22Rv1 (cell line): ENCODE measurements at regions not wholly inside any gene's neighbourhood (a gene's known extent, or its start where the extent isn't known, plus 50 kb on each side); places are given as distances from the start of the nearest gene placed in this dataset.

Source experiments
- CTCF ChIP-seq: fragments of 450-650 bp; IDR thresholded peaks from 2 replicates; pipeline ENCODE4 v1.5.1; 2017; ENCODE audit warnings: mild to moderate bottlenecking
- ZFX ChIP-seq: fragments of 450-650 bp; IDR thresholded peaks from 2 replicates; pipeline ENCODE4 v1.6.1; 2017; ENCODE audit warnings: antibody characterized with exemption, borderline replicate concordance

DNA sequence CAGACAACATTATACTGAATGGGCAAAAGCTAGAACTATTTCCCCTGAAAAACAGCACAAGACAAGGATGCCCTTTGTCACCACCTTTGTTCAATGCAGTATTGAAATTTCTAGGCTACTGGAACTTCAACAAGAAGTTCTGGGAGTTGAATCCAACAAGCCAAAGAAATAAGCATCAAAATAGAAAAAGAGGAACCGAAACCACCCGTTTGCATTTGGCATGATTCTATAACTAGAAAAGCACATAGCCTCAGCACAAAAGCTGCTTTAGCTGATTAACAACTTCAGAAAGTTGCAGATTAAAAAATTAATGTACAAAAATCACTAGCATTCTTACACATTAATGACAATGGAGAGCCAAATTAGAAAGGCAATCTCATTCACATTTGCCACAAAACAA lies 79.6 kb upstream of the KDM5D start:
- TF ChIP-seq CTCF (no peak), ZFX (no peak)
